PC-9 (cell line): ENCODE measurements at regions not wholly inside any gene's neighbourhood (a gene's known extent, or its start where the extent isn't known, plus 50 kb on each side); places are given as distances from the start of the nearest gene placed in this dataset.

Source experiments
- CTCF ChIP-seq: fragments of 200-600 bp; sonication (generic); conservative IDR thresholded peaks from 2 replicates; pipeline ENCODE4 v1.6.1; 2017; ENCODE audit warnings: mixed run types, antibody characterized with exemption, mild to moderate bottlenecking, moderate library complexity
- EZH2 ChIP-seq: fragments of 200-600 bp; sonication (generic); IDR thresholded peaks from 2 replicates; pipeline ENCODE4 v1.8.0; 2017; ENCODE audit warnings: antibody characterized with exemption, low read depth

- no peak for TF ChIP-seq CTCF
- no peak for TF ChIP-seq EZH2
Observed at GRCh38 chr10:1860351-1860750, 123.0 kb upstream of the ADARB2 start.
